ENCODE measurements at regions not wholly inside any gene's neighbourhood (a gene's known extent, or its start where the extent isn't known, plus 50 kb on each side); places are given as distances from the start of the nearest gene placed in this dataset.

DNA sequence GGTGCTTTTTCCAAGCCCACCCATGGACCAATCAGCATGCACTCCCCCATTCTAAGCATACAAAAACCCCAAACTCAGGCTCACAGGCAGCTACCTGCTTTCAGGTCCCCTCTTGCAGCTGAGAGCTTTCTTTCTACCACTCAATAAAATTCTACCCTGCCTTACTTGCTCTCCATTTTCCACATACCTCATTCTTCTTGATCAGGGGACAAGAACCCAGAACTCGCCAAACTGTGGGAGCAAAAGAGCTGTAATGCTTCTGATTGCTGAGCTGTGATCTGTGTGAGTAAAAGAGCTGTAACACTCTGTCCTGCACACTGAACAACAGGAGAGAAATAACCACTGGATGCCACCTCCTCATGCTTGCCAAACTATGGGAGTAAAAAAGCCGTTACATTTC is 972.1 kb downstream of the SLITRK5 start:
- no peak overlapping the region for H3K27ac ChIP-seq (ENCODE audit: low read length)
- H2AFZ ChIP-seq (ENCODE audit: low read depth, low read length) = no peak overlapping the region
- no peaks in the 10 kb centered on the region for H4K20me1 ChIP-seq (ENCODE audit: insufficient read depth, low read length)
- no peaks in the 10 kb centered on the region for H3K4me1 ChIP-seq (ENCODE audit: low read length)
- no peaks in the 10 kb centered on the region for H3K79me2 ChIP-seq (ENCODE audit: low read length)
- H3K27me3 ChIP-seq (ENCODE audit: low read depth, low read length) = no peaks in the 10 kb centered on the region
- peaks cover 25% of the 10 kb centered on the region for H3K36me3 ChIP-seq (replicated peaks; ENCODE audit: low read depth, low read length)
- no peak overlapping the region for H3K4me3 ChIP-seq (ENCODE audit: low read length)
- H3K9me3 ChIP-seq (ENCODE audit: insufficient read depth, low read length) = peaks cover 26% of the 10 kb centered on the region
- H3K4me2 ChIP-seq (ENCODE audit: low read length) = no peak overlapping the region
- no peak overlapping the region for H3K9ac ChIP-seq (ENCODE audit: low read length)
- TF ChIP-seq EZH2phosphoT487 (IDR thresholded peaks at IDR 0.05; ENCODE audit: low read depth) (no peak), CTCF (IDR thresholded peaks at IDR 0.05; ENCODE audit: low read depth, low read length) (no peak)

DNA sequence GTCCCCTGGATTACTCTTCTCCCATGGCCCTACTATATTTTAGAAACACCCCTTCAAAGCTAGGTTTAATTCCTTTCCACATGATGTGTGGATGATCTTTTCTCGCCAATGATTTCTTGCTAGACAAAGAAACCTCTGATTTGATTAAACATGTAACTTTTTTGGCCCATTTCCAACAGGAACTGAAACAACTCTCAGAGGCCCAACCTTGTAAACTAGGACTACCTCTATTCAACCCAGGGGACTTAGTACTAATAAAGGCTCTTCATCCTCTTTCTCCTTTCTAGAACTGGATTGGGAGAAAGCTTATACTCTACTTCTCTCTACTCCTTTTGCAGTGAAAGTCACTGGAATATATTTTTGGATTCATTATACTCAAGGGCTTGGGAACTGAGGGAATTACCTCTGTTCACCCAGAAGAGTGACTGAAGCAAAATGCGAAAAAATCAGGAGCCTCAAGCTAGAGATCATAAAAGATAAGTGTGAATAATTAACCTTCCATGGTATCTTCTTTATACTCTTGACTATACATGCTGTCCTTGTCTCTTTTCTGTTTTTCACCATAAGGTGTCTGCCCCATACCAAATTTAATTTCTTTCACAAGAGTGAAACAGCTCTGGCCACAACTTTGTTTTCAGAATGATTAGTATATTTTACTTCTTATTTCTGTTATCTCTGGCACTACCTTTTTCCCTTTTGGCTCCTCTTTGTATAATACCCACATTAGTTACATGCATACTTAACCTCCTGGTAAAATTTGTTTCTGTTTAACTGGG is 977.6 kb downstream of the SLITRK5 start:
- H3K4me3 ChIP-seq (ENCODE audit: low read length) = no peak overlapping the region
- peaks cover 21% of the 10 kb centered on the region for H3K4me1 ChIP-seq (ENCODE audit: low read length)
- peaks cover 33% of the 10 kb centered on the region for H3K36me3 ChIP-seq (replicated peaks; ENCODE audit: low read depth, low read length)
- no peak overlapping the region for H2AFZ ChIP-seq (ENCODE audit: low read depth, low read length)
- H3K9me3 ChIP-seq (ENCODE audit: insufficient read depth, low read length) = peaks cover 40% of the 10 kb centered on the region
- no peak overlapping the region for H3K9ac ChIP-seq (ENCODE audit: low read length)
- TF ChIP-seq CTCF (IDR thresholded peaks at IDR 0.05; ENCODE audit: low read depth, low read length) (no peak), EZH2phosphoT487 (IDR thresholded peaks at IDR 0.05; ENCODE audit: low read depth) (no peak)
- H3K27me3 ChIP-seq (ENCODE audit: low read depth, low read length) = no peaks in the 10 kb centered on the region
- no peaks in the 10 kb centered on the region for H4K20me1 ChIP-seq (ENCODE audit: insufficient read depth, low read length)
- H3K4me2 ChIP-seq (ENCODE audit: low read length) = no peak overlapping the region
- H3K27ac ChIP-seq (ENCODE audit: low read length) = peak overlapping the region; percentile 8; the same call in 1 of the 2 replicates
- H3K79me2 ChIP-seq (ENCODE audit: low read length) = no peaks in the 10 kb centered on the region

- Histone ChIP-seq H3K36me3 (replicated peaks; ENCODE audit: low read depth, low read length) (peaks cover 30% of the 10 kb centered on the region), H4K20me1 (ENCODE audit: insufficient read depth, low read length) (no peaks in the 10 kb centered on the region), H2AFZ (ENCODE audit: low read depth, low read length) (no peak overlapping the region), H3K27me3 (ENCODE audit: low read depth, low read length) (no peaks in the 10 kb centered on the region), H3K27ac (ENCODE audit: low read length) (no peak overlapping the region), H3K9ac (ENCODE audit: low read length) (no peak overlapping the region), H3K4me2 (ENCODE audit: low read length) (no peak overlapping the region), H3K79me2 (ENCODE audit: low read length) (no peaks in the 10 kb centered on the region), H3K9me3 (ENCODE audit: insufficient read depth, low read length) (peaks cover 34% of the 10 kb centered on the region), H3K4me3 (ENCODE audit: low read length) (no peak overlapping the region), H3K4me1 (ENCODE audit: low read length) (peaks cover 21% of the 10 kb centered on the region)
- TF ChIP-seq EZH2phosphoT487 (IDR thresholded peaks at IDR 0.05; ENCODE audit: low read depth) = no peak
- no peak for TF ChIP-seq CTCF (IDR thresholded peaks at IDR 0.05; ENCODE audit: low read depth, low read length)
Measured at GRCh38 chr13:88649855-88650254, 978.7 kb downstream of the SLITRK5 start.

GRCh38 chr13:88651531-88651930 is 980.4 kb downstream of the SLITRK5 start:
- TF ChIP-seq EZH2phosphoT487 (IDR thresholded peaks at IDR 0.05; ENCODE audit: low read depth) (no peak), CTCF (IDR thresholded peaks at IDR 0.05; ENCODE audit: low read depth, low read length) (no peak)
- H3K4me2 ChIP-seq (ENCODE audit: low read length) = no peak overlapping the region
- H3K27me3 ChIP-seq (ENCODE audit: low read depth, low read length) = no peaks in the 10 kb centered on the region
- no peak overlapping the region for H3K9ac ChIP-seq (ENCODE audit: low read length)
- H3K79me2 ChIP-seq (ENCODE audit: low read length) = no peaks in the 10 kb centered on the region
- no peaks in the 10 kb centered on the region for H4K20me1 ChIP-seq (ENCODE audit: insufficient read depth, low read length)
- peaks cover 34% of the 10 kb centered on the region for H3K9me3 ChIP-seq (ENCODE audit: insufficient read depth, low read length)
- H3K36me3 ChIP-seq (replicated peaks; ENCODE audit: low read depth, low read length) = peaks cover 28% of the 10 kb centered on the region
- no peak overlapping the region for H2AFZ ChIP-seq (ENCODE audit: low read depth, low read length)
- H3K4me3 ChIP-seq (ENCODE audit: low read length) = no peak overlapping the region
- H3K27ac ChIP-seq (ENCODE audit: low read length) = no peak overlapping the region
- H3K4me1 ChIP-seq (ENCODE audit: low read length) = peaks cover 21% of the 10 kb centered on the region

All from OCI-LY3 (cell line).